NCI-H2107 treated with DMSO at 0.1 percent for 48 hours (cell line): ENCODE measurements at regions not wholly inside any gene's neighbourhood (a gene's known extent, or its start where the extent isn't known, plus 50 kb on each side); places are given as distances from the start of the nearest gene placed in this dataset.

Experiments
- DNase-seq: peaks from one replicate; lab custom pipeline; 2025; ENCODE audit not compliant: unreplicated experiment; lab: John Stamatoyannopoulos, UW

DNA sequence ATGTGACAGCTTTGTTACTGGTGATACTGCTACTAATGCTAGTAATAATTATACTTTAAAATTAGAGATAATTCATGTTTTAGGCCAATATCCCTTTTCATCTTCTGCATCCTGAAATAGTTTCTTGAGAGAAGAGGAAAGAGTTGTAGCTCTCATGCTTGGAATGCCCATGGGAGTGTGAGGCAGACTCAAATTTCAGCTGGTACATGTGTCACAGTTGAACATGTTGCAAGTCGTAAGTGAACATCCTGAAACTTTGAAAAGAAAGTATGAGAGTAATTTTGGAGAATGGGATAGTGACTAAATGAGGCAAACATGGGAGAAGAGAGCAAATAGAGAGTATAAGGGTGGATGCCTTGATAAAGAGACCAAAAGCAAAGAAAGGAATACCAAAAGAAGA is 168.0 kb downstream of the TMTC3 start:
- no peak for DNase-seq

DNA sequence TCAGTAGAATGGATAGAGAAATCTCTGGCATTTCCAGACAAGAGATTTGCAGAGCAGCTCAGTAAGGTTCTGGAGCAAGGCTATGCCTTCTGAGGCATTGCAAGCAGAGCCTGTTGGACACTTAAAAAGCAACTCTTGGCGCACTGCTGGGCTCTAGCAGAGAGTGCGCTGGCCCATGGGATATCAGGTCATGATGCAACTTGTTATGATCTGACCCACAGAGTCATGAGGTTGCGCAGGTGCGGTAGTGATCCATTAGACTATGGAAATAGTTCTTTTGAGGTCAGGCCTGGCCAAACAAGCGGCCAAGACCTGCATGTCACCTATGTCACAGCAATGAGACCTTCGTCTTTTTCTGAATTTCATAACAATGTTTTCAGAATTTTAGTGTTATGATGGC is 168.6 kb downstream of the TMTC3 start:
- DNase-seq, result no peak

DNA sequence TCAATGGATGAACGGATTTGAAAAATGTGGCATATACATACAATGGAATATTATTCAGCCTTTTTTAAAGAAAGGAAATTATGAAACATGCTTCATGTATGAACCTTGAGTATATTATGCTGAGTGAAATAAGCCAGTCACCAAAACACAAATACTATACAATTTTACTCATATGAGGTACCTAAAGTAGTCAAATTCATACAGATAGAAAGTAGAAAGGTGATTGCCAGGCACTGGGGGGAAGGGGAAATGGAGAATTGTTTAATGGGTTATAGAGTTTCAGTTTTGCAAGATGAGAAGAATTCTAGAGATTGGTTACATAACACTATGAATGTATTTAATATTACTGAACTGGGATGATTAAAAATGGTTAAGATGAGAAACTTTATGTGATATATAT is 171.4 kb downstream of the TMTC3 start:
- no peak for DNase-seq

DNA sequence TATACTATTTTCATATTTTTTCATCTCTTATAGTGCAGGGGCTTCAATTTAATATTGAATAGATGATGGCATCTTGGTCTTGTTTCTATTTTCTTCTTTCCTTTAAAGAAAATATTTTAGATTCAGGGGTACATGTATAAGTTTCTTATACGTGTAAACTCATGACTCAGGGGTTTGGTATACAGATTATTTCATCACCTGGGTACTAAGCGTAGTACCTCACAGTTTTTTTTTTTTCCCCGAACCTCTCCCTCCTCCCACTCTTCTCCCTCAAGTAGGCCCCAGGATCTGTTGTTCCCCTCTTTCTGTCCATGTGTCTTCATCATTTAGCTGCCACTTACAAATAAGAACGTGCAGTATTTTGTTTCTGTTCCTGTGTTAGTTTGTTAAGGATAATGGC is 172.6 kb downstream of the TMTC3 start:
- DNase-seq, result no peak

DNA sequence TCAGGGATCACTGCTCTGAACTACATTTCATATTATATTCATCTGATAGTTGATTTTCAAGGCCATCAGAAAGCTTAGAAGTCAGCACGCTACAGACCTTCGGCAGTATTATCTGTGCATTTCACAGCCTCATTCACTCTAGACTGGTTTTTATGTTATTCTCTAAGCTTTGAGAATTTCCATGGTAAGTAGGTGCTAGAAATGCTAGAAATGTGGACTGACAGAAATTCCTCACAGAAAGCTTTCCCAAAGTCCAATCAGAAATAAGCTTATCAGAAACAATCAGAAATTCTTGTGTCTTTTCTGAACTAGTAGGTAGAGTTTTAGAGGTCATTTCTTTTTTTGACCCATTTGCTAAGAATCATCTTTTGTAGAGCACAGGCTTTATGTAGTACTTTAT is 176.6 kb downstream of the TMTC3 start:
- no peak for DNase-seq

DNA sequence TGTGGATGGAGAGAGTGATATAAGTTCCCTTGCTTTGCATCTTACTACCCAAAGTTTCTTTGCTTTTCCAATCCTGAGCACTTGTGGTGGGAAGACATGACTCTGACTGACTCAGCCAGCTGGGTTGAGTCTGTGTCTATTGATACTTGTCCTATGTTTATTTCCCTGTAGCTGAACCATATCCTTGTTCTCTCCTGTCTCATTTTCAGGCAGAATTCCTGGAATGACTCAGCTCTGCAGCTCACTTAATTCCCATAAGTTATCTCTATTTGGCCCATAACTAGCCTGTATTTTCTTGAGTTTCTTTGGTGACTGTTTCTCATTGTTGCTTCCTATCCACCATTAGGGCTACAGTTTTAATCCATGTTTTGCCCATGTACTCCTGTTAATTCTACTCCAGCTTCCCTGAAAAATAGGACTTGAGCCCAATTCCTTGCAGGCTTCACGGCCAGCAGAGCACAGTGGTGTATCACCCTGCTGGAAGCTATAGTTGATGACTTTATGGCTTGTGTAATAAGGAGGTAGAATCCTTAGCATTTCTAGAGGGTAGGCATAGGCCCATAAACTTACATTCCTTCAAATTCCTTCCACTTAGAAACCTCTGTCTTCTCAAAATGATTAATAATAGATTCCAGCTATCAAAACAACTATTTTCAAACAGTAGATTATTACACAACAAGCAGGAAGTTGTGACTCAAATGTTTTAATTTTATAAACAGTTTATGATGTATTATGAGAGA is 183.1 kb downstream of the TMTC3 start:
- DNase-seq, result no peak

DNA sequence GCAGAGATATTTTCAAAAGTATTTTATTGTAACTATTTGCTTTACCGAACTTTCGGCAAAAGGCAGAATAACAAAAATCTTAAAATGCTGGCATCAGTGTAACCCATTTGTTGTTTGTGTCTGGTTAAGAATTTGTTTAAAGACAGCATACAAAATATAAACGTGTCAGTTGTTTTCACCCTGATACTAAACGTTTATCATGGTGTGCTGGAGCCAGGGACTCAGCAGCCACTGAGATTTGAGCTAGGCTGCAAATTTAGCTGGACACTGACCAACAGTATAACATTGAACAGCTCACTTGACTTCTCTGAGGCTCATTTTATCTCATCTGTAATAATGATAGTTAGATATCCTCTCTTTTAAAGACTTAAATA is 183.7 kb downstream of the TMTC3 start:
- DNase-seq, result no peak

DNA sequence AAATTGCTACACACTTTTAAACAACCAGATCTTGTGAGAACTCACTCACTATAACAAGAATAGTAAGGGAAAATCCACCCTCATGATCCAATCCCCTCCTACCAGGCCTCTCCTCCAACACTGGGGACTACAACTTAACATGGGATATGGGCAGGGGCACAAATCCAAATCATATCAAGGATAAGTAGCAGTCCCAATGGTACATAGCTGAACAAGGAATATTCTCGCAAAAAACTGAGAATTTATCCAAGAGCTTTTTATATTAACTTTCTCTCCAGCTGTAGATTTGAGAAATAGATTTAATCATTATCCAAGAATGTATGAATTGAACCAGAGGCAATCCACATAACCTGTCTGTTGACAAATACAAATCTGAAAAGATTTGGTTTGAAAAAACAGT is 185.2 kb downstream of the TMTC3 start:
- no peak for DNase-seq

DNA sequence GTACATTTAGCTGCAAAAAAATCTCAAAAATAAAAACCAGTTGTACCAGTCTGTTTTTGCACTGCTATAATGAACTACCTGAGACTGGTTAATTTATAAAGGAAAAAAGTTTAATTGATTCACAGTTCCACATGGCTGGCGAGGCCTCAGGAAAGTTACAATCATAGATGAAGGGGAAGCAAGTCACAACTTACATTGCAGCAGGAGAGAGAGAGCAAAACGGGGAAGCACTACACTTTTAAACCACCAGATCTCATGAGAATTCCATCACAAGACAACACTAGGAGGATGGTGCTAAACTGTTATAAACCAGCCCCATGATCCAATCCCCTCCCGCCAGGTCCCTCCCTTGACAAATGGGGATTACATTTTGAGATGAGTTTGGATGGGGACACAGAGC is 186.0 kb downstream of the TMTC3 start:
- no peak for DNase-seq

DNA sequence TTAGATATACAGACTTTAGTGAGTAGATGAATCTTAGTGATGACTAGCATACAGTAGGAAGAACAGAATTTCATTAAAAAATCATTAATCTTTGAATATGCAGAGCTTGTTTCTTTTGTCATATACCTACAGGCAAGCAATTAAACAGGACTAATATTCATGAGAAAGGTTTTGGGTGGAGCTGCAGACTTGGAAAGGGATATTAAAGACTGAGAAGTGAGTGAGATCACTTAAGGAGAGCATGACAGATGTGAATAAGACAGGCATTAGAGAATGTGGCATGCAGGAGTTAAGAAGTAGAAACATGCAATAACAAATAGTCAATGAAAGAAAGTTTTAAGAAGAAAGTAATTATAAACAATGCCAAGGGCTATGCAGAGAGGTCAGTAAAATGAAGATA is 187.7 kb downstream of the TMTC3 start:
- DNase-seq, result no peak

DNA sequence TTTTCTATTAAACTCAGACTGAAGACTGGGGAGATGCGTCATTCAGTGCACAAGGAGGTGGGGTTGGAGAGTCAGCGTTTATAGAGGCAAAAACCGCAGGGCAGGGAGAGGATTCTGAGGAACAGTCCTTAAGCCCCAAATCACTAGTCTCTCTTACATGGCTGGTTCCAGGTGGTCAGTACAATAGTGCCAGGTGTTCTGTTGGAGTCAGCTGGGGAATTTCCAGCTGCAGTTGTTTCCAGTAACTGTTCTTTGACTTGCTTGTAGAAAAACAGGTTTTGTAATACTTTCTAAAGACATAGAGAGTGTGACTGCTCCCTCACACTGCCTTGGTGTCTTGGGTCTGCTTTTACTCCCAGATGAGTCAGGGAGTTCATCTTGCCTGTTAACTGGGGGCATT is 192.2 kb downstream of the TMTC3 start:
- peak; percentile 90 for DNase-seq

DNA sequence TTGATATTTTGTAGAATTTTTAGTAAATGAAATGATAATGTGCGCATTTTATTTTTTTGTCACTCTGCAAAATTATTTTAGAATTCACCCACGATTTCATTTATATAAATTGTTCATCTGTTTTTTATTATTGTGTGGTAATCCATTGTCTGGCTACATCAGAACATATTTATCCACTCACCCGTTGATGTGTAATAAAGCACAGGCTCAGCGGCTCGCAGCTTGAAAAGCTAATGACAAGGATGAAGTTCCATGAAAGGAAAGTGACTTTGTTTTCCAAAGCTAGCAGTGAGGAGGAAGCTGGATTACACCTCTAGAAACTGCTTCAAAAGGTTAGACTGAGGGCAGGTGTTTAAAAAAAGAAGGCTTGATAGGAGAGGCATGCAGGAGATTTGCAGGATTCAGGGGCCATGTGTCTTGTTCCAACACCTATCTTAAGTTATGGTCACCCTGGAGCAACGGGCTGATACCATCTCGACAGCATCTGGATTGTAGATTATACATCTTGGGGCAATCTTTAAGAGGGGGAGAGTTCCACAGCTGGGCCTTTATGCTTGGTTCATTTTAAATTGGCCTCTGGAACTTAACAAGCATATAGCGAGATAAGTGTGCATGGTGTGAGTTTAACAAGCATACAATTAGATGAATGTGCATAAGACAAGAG is 194.1 kb downstream of the TMTC3 start:
- DNase-seq, result peak; percentile 17

DNA sequence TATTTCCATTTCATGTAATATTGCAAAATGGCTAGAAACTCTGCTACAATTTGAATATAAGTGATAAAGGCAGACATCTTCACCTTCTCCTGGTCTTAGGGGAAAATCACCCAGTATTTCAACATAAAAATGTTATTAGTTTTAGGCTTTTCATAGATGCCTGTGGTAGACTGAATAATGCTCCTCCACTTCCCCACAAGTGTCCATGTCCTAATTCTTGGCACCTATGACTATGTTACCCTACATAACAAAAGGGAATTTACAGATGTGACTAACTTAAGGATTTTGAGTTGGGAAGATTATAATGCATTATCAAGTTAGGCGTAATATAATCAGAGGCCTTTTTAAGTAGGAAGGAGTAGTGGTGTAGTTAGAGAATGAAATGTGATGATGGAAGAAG is 196.4 kb downstream of the TMTC3 start:
- no peak for DNase-seq

DNA sequence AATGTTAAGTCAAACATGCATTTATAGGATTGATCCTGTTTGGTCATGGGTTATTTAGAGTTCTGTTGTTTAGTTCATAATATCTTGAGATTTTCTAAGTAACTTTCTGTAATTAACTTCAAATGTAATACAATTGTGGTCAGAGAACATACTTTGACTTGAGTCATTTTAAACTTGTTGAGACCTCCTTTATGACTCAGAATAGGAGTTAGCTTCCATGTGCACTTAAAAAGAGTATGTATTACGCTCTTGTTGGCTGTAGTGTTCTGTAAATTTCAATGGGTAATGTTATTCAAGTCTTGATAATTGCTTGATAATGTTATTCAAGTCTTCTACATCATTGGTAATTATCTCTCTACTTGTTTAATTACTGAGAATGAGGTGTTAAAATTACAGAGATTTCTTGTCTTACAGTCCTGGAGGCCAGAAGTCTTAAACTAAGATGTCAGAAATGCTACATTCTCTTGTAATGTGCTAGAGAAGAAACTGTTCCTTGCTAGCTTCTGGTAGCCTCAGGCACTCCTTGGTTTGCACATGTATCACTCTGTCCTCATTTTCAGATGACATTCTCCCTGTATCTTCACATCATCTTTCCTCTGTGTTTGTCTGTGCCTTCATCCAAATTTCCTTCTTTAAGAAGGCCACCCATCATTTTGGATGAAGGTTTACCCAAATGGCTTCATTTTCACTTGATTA is 197.3 kb downstream of the TMTC3 start:
- DNase-seq, result no peak

DNA sequence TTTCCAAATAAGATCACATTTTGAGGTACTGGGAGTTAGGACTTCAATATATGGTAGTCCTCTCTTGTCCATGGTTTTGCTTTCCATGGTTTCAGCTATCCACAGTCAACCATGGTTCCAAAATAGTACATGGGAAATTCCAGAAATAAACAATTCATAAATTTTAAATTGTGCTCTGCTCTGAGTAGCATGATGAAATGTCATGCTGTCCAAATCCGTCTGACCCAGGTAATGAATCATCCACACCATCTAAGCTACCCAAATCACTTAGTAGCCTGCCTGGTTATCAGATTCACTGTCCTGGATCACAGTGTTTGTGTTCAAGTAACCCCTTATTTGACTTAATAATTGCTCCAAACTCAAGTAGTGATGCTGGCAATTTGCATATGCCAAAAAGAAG is 197.9 kb downstream of the TMTC3 start:
- no peak for DNase-seq

DNA sequence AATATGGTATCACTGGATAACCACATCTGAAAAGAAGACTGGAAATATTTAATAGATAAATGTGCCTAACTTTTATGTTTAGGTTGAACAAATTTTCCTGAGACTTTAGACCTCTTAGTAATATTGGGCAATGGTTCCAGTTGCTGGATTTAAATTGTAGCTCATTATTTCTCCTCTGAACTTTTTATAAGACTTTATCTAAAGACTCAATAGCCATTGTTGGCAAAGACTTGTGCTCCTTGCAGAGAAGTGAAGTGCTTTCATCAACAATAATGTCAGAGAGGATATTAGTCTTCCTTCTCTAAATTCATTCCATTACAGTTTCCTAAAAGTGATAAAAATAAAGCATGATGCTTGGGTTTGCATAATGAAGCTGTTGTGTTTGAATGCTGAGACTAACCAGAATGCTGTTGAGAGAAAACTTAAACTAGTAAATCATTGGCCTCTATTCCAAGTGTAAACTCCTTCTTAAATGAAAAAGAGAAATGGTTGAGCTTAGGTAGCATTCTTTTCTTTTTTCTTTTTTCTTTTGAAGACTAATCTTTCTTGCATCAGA is 200.2 kb downstream of the TMTC3 start:
- DNase-seq, result no peak

DNA sequence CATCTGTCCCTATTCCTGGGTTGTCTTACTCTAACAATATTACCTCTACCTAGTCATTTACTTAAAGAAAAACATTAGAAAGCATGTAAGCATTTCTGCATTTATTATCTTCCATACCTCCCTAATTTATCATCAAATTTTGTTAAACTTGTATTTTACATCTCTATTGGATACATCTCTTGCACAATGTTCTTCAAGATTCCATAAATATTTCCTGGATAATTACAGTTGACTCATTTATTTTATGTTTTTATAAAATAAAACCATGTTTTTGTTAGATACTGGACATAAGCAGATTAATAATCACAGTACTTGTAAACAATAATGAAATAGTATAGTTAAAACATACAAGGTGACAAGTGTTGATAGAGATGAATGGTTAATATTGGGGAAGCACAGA is 209.0 kb downstream of the TMTC3 start:
- no peak for DNase-seq

DNA sequence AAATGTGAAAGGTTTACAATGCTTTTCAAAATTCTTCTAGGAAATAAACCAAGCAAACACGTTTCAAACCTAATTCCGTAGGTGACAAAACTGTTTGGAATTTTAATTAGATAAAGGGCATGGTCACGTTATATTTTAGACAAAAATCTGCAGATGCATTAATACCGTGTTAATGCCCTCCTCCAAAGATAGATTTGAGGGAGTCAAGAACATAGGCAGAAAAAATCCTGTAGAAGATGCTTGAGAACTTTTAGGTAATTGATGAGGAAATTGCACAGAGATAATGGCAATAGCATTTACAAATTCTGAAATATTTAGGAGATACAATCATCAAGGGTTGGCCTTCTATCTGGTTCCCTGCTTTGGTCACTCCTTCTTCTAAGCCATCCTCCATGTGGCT is 212.6 kb downstream of the TMTC3 start:
- no peak for DNase-seq

DNA sequence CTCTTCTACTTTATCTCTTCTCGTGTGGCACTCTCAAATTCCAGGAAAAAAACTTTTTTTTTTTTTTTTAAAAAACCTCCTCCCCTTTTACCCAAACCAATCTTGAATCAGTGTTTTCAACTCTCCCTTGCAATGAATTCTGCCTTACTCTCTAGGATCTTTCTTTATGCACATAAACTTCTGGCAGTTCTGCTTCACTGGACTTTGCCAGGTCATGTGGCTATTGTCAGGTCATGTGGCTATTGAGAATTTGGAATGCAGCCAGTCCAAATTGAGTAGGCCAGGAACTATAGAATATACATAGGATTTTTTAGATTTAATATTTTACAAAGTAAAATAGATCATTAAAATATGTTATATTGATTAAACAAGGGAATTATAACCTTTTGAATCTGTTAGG is 218.2 kb downstream of the TMTC3 start:
- no peak for DNase-seq

DNA sequence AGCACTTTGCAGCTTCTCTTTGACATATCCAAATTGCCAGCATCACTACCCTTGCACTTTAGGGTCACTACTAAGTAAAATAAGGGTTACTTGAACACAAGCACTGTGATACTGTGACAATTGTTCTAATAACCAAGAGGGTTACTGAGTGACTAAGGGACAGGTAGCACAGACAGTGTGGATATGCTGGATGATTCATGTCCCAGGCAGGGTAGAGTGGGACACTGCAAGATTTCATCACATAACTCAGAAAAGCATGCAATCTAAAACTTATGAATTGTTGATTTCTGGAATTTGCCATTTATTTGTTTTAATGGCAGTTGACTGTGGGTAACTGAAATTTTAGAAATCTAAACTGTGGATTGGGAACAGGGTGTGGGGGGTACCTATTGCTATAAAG is 218.8 kb downstream of the KITLG start:
- DNase-seq, result no peak

DNA sequence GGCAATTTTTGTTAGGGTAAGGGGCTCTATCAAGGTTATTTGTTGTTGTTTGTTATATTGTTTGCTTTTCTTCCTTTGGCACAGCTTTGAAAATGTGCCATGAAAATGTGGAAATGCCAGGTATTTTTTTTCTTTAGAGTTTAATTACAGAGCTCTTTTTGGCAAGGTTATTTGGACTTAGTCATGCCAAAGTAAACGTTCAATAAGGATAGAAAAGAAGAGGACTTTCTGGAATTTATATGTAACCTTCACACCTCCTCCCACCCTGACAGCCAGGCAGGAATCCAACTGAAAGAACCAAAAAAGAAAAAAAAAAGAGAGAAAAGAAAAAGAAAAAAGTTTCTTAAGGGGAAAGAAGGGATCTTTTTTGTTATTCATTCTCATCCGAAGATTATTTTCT is 217.8 kb downstream of the KITLG start:
- DNase-seq, result no peak

DNA sequence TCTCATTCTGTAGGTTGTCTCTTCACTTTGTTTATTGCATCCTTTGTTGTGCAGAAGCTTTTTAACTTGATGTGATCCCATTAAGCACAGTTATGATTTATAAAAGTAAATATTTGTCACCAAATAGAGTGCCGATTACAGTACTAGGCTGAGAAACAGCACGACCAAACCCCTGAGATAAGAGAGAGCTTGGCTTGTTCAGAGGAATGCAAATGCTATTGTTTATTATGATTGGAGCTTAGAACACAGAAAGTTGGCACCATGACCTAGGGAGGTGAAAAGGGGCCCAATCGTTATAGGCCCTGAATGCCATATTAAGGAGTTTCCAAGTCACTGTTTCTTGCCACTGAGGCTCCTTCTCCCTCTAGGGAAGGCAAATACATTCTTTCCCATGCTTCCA is 214.9 kb downstream of the KITLG start:
- DNase-seq, result no peak
